Naive thymus-derived CD4-positive, alpha-beta T cell (primary cell): ENCODE measurements at regions not wholly inside any gene's neighbourhood (a gene's known extent, or its start where the extent isn't known, plus 50 kb on each side); places are given as distances from the start of the nearest gene placed in this dataset.
A peak's percentile ranks its signal among the peaks of the same experiment; 100 is the strongest.

Source experiments
- ATAC-seq: fragments of 150-1000 bp; cut with Tn5 transposase; 2 replicates; pipeline ENCODE4 v1.10.0; 2021; ENCODE audit warnings: mild to moderate bottlenecking, moderate library complexity
- CTCF ChIA-PET: fragments of 350-600 bp; sonication (Branson Sonifier 250); formaldehyde crosslinking; loops from one replicate; lab custom pipeline; 2021; ENCODE audit warnings: antibody characterized with exemption; lab: Charles Lee
- POLR2A ChIA-PET: fragments of 350-600 bp; sonication (Branson Sonifier 250); formaldehyde crosslinking; loops from one replicate; lab custom pipeline; 2021; ENCODE audit warnings: antibody characterized with exemption, inconsistent platforms; lab: Charles Lee
- DNase-seq, 9 donors: peaks; one replicate each; pipeline versions ENCODE4 v3.0.0 to v3.0.0-alpha.2; 2020 to 2022; ENCODE audit warnings: mixed read lengths in 1 of 9
- H3K27ac ChIP-seq: one replicate; pipeline ENCODE4 v1.7.0; 2013; ENCODE audit warnings: mild to moderate bottlenecking, low read depth, low read length, moderate library complexity
- H3K27me3 ChIP-seq, 2 donors: one replicate each; pipeline ENCODE4 v1.7.0; 2013; ENCODE audit warnings: low read length in 2 of 2, mild to moderate bottlenecking in 2 of 2, moderate library complexity in 2 of 2; ENCODE audit not compliant: control insufficient read depth in 2 of 2, insufficient read depth in 2 of 2
- H3K36me3 ChIP-seq, 3 experiments: 1 replicate in 2 of 3; 2 replicates in 1 of 3; pipeline ENCODE4 v1.7.0; 2013; ENCODE audit warnings: low read length in 3 of 3, mild to moderate bottlenecking in 3 of 3, moderate library complexity in 1 of 3; ENCODE audit not compliant: insufficient read depth in 3 of 3, control insufficient read depth in 2 of 3
- H3K4me1 ChIP-seq, 2 donors: one replicate each; pipeline ENCODE4 v1.7.0; 2013; ENCODE audit warnings: low read length in 2 of 2, mild to moderate bottlenecking in 2 of 2, moderate library complexity in 1 of 2; ENCODE audit not compliant: control insufficient read depth in 2 of 2, insufficient read depth in 2 of 2
- H3K4me3 ChIP-seq: 2 replicates; pipeline ENCODE4 v1.7.0; 2013; ENCODE audit warnings: mild to moderate bottlenecking, low read length
- H3K9me3 ChIP-seq, 3 experiments: 1 replicate in 2 of 3; 2 replicates in 1 of 3; pipeline ENCODE4 v1.7.0; 2013; ENCODE audit warnings: low read length in 3 of 3; ENCODE audit not compliant: control insufficient read depth in 2 of 3
- H3K27ac Mint-ChIP-seq, 9 donors: one replicate each; pipeline ENCODE4 v1.8.0; 2020 to 2022; ENCODE audit warnings: mixed read lengths in 9 of 9, mild to moderate bottlenecking in 8 of 9, moderate library complexity in 5 of 9, inconsistent platforms in 2 of 9
- H3K27me3 Mint-ChIP-seq, 5 donors: one replicate each; pipeline ENCODE4 v1.8.0; 2021 to 2022; ENCODE audit warnings: mixed read lengths in 5 of 5, mild to moderate bottlenecking in 1 of 5
- H3K36me3 Mint-ChIP-seq, 5 donors: one replicate each; pipeline ENCODE4 v1.8.0; 2020 to 2022; ENCODE audit warnings: mixed read lengths in 5 of 5, mild to moderate bottlenecking in 3 of 5, inconsistent platforms in 1 of 5
- H3K4me1 Mint-ChIP-seq, 7 donors: one replicate each; pipeline ENCODE4 v1.8.0; 2020 to 2022; ENCODE audit warnings: mixed read lengths in 7 of 7, mild to moderate bottlenecking in 3 of 7, inconsistent platforms in 1 of 7
- H3K4me3 Mint-ChIP-seq, 10 donors: one replicate each; pipeline ENCODE4 v1.8.0; 2020 to 2022; ENCODE audit warnings: mild to moderate bottlenecking in 10 of 10, mixed read lengths in 10 of 10, moderate library complexity in 6 of 10, inconsistent platforms in 2 of 10
- H3K9me3 Mint-ChIP-seq, 11 donors: one replicate each; pipeline ENCODE4 v1.8.0; 2020 to 2022; ENCODE audit warnings: mixed read lengths in 11 of 11, mild to moderate bottlenecking in 4 of 11, inconsistent platforms in 1 of 11, moderate library complexity in 1 of 11
- intact Hi-C, 2 donors: fragments of 100-400 bp; cut with micrococcal nuclease; formaldehyde crosslinking; loops; one replicate each; pipeline ENCODE4 v1.15.1; 2023

DNA sequence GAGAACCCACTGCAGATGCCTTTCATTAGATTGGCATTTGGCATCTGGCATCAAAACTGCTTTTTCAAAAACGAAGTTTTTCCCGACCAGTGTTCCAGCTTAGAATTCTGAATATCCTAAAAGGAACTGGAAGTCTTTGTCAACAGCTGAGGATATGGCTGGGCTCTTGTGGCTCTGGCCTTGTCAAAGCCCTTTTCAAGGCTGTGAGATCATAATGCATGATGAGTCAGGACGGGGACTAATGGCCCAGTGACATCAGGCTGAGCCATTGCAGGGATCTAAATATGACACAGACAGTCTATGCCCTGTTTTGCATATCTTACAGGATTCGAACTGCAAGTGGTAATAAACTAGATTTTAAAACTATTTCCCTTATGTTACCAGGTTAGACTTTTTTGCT, 306.4 kb downstream of the PTTG2 start:
- Mint-ChIP-seq H3K4me3 (no peak overlapping the region), H3K27ac (no peak overlapping the region), H3K9me3 (peaks cover 0 to 3% (median 0%) of the 10 kb centered on the region in 11 donors), H3K27me3 (peaks cover 0 to 16% (median 0%) of the 10 kb centered on the region in 5 donors), H3K36me3 (no peaks in the 10 kb centered on the region), H3K4me1 (peaks cover 0 to 3% (median 0%) of the 10 kb centered on the region in 7 donors)
- intact Hi-C loops: no loop called here
- no peak overlapping the region for H3K27ac ChIP-seq
- no peaks in the 10 kb centered on the region for H3K9me3 ChIP-seq
- H3K4me3 ChIP-seq: no peak overlapping the region
- no peaks in the 10 kb centered on the region for H3K4me1 ChIP-seq
- no peak for ATAC-seq
- ChIA-PET POLR2A (no interaction called here), CTCF (no interaction called here)
- H3K36me3 ChIP-seq: no peaks in the 10 kb centered on the region
- DNase-seq: no peak
- no peaks in the 10 kb centered on the region for H3K27me3 ChIP-seq

DNA sequence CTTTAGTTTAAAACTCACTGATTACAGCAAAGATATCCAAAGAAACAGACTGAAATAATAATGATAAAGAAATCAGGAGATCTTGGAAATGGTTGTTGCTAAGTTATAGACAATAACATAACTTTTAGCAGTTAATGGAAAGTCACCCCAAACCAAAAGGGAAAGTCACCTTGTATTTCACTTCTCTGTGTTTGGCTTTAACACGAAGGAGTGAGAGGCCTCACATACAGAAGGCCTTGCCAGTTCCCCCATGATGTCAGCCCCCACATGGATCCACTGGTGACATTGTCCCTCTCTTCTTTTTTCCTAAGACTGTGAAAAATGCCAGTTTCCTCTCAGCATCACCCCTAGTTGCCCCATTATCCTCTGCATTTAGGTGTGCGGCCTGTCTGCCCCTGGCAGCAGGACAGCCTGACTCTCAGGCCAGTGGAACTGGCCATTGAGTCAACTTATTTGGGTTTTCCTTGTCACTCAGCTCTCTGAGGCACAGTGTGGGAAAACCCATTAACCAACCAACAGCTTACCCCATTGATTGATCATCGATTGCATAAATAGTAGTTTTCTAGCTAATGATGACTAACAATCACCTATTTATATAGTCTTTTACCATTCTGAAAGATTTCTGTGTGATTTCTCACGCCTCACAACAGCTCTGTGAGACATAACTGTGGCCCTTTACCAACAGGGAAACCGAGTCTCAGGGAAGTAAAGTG, 308.1 kb downstream of the PTTG2 start:
- no peaks in the 10 kb centered on the region for H3K36me3 ChIP-seq
- H3K27ac Mint-ChIP-seq: peak overlapping the region in 1 of 9 donors; percentile 29
- peaks cover 0 to 12% (median 0%) of the 10 kb centered on the region in 5 donors for H3K27me3 Mint-ChIP-seq
- no peak overlapping the region for H3K27ac ChIP-seq
- POLR2A ChIA-PET: no interaction called here
- CTCF ChIA-PET: no interaction called here
- H3K4me3 Mint-ChIP-seq: no peak overlapping the region
- ATAC-seq: no peak
- H3K4me1 Mint-ChIP-seq: peaks cover 0 to 3% (median 0%) of the 10 kb centered on the region in 7 donors
- intact Hi-C loops: no loop called here
- H3K9me3 ChIP-seq: no peaks in the 10 kb centered on the region
- no peaks in the 10 kb centered on the region for H3K4me1 ChIP-seq
- H3K27me3 ChIP-seq: no peaks in the 10 kb centered on the region
- no peak overlapping the region for H3K4me3 ChIP-seq
- peaks cover 0 to 3% (median 0%) of the 10 kb centered on the region in 11 donors for H3K9me3 Mint-ChIP-seq
- no peak for DNase-seq
- no peaks in the 10 kb centered on the region for H3K36me3 Mint-ChIP-seq

DNA sequence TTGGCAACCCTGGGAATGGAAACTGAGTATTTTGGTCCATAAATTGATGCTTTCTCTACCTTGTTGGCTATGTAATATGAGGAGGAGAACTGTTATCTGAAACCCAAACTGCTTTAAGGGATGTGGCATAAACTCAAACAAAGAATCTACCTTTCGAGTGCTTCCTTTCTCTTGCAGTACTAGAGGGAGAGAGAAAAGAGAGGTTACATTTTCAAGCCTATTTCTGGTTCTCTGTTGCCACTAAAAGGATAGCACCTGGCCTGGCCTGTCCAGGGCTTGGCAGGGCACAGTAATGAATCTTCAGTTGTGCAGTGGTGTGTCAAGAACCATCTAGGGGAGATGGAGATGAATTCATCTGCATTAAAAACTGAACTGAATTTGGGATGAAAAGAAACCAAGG, 308.6 kb downstream of the PTTG2 start:
- H3K4me3 ChIP-seq: no peak overlapping the region
- no peak for DNase-seq
- H3K4me1 ChIP-seq: no peaks in the 10 kb centered on the region
- H3K27ac ChIP-seq: no peak overlapping the region
- Mint-ChIP-seq H3K9me3 (peaks cover 0 to 3% (median 0%) of the 10 kb centered on the region in 11 donors), H3K27me3 (peaks cover 0 to 10% (median 0%) of the 10 kb centered on the region in 5 donors), H3K36me3 (no peaks in the 10 kb centered on the region), H3K27ac (no peak overlapping the region), H3K4me3 (no peak overlapping the region), H3K4me1 (peaks cover 0 to 3% (median 0%) of the 10 kb centered on the region in 7 donors)
- ChIA-PET POLR2A (no interaction called here), CTCF (no interaction called here)
- intact Hi-C loops: no loop called here
- no peaks in the 10 kb centered on the region for H3K27me3 ChIP-seq
- no peaks in the 10 kb centered on the region for H3K9me3 ChIP-seq
- H3K36me3 ChIP-seq: no peaks in the 10 kb centered on the region
- no peak for ATAC-seq

DNA sequence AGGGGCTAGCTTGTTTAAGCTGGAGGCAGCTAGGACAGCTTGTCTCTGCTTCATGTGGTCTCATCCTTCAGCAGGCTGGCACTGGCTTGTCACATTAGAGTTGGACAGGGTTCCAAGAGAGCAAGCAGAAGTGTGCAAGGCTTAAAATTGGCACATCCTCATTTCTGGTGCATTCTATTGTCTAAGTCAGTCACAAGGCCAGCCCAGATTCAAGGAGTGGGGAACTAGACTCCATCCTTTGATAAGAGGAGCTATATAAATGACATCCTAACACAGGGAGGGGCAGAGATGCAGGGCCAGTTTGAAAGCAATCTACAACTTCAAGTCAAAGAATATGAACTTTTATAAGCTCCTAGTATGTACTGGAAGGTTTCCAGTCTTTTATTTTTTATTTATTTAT, 313.2 kb downstream of the PTTG2 start:
- Mint-ChIP-seq H3K4me3 (no peak overlapping the region), H3K36me3 (peaks cover 0 to 6% (median 4%) of the 10 kb centered on the region in 5 donors), H3K4me1 (peaks cover 0 to 5% (median 0%) of the 10 kb centered on the region in 7 donors), H3K27me3 (peaks cover 0 to 6% (median 0%) of the 10 kb centered on the region in 5 donors), H3K9me3 (peaks cover 0 to 8% (median 0%) of the 10 kb centered on the region in 11 donors), H3K27ac (no peak overlapping the region)
- no peak overlapping the region for H3K27ac ChIP-seq
- DNase-seq (no peak), ATAC-seq (no peak)
- H3K9me3 ChIP-seq: no peaks in the 10 kb centered on the region
- ChIA-PET POLR2A (interaction anchor here (0.5 kb wide), 1 partner anchor 44 kb away, joined by 3 read pairs; no protein-coding TSS in a partner anchor), CTCF (interaction anchor here (0.6 kb wide), 1 partner anchor 404 kb away, joined by 5 read pairs; no protein-coding TSS in a partner anchor)
- no peak overlapping the region for H3K4me3 ChIP-seq
- intact Hi-C loops: no loop called here
- H3K36me3 ChIP-seq: no peaks in the 10 kb centered on the region
- no peaks in the 10 kb centered on the region for H3K4me1 ChIP-seq
- no peaks in the 10 kb centered on the region for H3K27me3 ChIP-seq

DNA sequence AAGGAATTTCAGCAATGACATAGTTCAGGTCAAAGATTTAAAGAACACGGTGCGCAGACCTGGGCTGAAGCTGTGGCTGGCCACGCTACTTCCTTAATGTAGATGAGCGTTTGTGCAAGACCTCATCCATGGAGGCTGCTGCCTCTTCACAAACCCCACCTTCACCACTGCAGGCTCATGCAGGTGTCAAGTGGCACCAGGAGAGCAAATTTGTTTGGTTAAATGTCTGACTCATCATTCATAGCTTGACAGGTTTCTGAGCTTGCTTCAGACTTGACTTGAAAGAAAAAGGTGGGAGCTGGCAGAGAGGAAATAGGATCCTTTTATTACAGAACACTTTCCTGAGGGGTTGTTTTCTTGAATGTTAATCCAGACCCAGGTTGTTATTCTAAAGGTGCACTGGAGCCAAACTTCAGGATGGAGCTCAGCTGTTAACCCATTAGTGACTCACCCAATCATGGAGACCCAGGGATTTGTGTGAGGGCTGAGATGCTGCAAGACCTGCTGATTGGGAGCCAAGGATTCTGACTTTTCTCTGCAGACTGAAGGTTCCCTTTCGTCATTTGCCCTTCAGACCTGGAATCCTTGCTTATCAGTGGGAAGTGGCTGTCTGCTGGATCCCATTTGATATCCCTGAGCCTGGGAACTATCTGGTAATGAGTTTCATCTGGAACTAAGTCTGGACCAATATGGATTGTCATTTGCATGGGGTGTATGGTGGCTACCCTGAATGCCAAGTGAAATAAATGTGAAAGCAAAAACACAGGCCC, 315.3 kb downstream of the PTTG2 start:
- ChIA-PET POLR2A (no interaction called here), CTCF (no interaction called here)
- Mint-ChIP-seq H3K27me3 (peaks cover 0 to 2% (median 0%) of the 10 kb centered on the region in 5 donors), H3K9me3 (peaks cover 0 to 9% (median 0%) of the 10 kb centered on the region in 11 donors), H3K36me3 (peaks cover 0 to 6% (median 4%) of the 10 kb centered on the region in 5 donors), H3K4me3 (no peak overlapping the region), H3K27ac (no peak overlapping the region), H3K4me1 (peaks cover 0 to 4% (median 0%) of the 10 kb centered on the region in 7 donors)
- intact Hi-C loops: no loop called here
- no peak overlapping the region for H3K27ac ChIP-seq
- no peak overlapping the region for H3K4me3 ChIP-seq
- DNase-seq: no peak
- no peak for ATAC-seq
- no peaks in the 10 kb centered on the region for H3K27me3 ChIP-seq
- H3K9me3 ChIP-seq: no peaks in the 10 kb centered on the region
- no peaks in the 10 kb centered on the region for H3K36me3 ChIP-seq
- H3K4me1 ChIP-seq: no peaks in the 10 kb centered on the region

DNA sequence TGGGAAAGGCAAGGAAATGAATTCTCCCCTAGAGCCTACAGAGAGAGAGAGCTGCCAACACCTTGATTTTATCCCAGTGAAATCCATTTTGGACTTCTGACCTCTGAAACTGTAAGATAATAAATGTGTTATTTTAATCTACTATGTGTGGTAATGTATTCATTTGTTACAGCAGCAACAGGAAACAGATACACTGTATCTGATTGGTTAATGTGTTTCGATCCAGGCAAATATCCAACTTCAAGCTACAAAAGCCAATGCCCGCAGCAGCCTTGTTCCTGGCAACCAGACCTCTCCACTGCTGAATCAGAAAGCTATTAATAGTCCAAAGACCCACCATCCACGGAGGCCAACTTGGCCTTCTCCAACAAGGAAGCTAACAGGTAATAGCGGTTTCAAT, 318.1 kb downstream of the PTTG2 start:
- Histone ChIP-seq H3K4me1 (no peaks in the 10 kb centered on the region), H3K27ac (no peak overlapping the region), H3K36me3 (no peaks in the 10 kb centered on the region), H3K4me3 (no peak overlapping the region), H3K27me3 (no peaks in the 10 kb centered on the region), H3K9me3 (no peaks in the 10 kb centered on the region)
- intact Hi-C loops: no loop called here
- CTCF ChIA-PET: no interaction called here
- no peak for DNase-seq
- no peak overlapping the region for H3K4me3 Mint-ChIP-seq
- POLR2A ChIA-PET: no interaction called here
- peaks cover 0 to 9% (median 0%) of the 10 kb centered on the region in 11 donors for H3K9me3 Mint-ChIP-seq
- H3K4me1 Mint-ChIP-seq: peaks cover 0 to 11% (median 4%) of the 10 kb centered on the region in 7 donors
- peaks cover 0 to 6% (median 4%) of the 10 kb centered on the region in 5 donors for H3K36me3 Mint-ChIP-seq
- no peak for ATAC-seq
- no peak overlapping the region for H3K27ac Mint-ChIP-seq
- H3K27me3 Mint-ChIP-seq: peaks cover 0 to 3% (median 0%) of the 10 kb centered on the region in 5 donors
